ENCODE measurements at regions not wholly inside any gene's neighbourhood (a gene's known extent, or its start where the extent isn't known, plus 50 kb on each side); places are given as distances from the start of the nearest gene placed in this dataset.
"Not testable (repeated sequence)": the region's sequence is repeated elsewhere in the genome, so short reads cannot be mapped to it uniquely, and the experiment has no call there.

DNA sequence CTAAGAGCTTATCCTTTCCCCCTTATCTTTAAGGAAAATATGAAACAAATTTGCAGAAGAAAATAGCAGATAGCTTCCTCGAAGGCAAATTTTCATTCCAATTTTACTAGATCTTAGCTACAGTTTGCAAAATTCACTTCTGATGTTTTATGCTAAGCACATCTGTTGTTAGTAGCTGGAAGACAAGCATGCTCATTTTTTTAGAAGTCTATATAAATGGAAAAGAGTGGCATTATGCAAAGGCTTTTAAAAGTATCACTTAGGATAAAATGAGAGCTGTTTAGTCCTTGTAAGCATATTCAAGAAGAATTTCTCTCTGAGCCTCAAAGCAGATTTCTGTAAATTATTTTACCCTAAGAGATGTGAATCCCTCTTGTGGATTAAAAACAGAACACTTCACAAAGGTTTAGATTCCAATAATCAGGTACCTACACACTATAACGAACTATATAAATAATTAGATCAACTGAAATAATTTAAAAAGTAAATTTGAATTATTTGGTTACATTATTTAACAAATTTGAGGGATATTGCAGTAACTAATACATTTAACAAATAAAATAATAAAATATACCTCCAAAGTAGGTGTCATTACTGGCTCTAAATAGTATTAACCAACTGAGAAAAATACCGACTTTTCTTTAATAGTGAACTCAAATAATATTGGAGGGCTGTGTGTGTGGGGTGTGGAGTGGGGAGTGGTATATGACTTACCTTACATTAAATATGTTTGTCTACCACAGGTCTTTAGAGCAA lies 307.1 kb downstream of the SEMA3D start:
- no peak for DNase-seq

DNA sequence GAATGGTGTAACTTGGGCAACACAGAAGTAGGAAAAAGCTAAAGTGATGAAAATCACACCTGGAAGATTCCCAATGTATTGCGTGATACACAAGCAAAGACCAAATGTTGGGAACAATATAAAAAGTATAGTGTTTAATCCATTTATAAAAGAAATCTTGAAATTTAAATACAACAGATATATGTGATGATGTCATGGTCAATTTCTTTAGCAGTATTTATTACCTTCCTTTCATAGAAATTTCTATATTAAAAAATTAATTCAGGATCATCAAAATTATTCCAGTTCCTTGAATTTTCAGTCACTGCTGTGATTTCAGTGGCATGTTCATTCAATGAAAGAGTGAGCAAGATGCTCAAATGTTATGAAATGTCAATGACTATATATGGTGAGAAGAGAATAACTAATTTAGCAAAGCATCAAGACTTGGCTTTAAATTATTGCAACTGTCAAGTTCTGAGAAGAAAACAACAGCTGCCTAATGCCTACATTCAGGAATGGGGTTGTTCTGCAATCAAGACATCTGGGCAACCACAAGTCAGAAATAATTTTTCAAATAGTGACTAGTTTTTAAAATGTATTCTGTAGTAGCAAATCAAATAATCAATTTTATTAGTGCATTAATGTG lies 308.8 kb downstream of the SEMA3D start:
- no peak for DNase-seq

GRCh38 chr7:84876061-84876821 lies 310.6 kb downstream of the SEMA3D start:
- no peak for DNase-seq

- DNase-seq, result no peak
Observed at GRCh38 chr7:84865560-84865959, 321.3 kb downstream of the SEMA3D start.

DNA sequence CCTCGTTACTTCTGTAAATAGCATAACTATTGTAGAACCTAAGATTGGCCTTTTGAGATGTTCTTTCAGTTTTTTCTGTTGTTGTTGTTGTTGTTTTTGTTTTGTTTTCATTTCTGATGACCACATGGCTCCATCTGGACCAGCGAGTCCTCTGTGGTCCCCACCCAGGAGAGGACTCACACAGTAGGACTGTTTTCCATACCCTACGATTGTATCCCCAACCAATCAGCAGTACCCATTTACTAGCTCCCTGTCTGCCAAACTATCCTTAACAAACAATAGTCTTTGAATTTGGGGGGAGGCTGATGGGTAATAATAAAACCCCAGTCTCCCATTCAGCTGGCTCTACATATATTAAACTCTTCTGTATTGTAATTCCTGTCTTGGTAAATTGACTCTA lies 329.5 kb downstream of the SEMA3D start:
- DNase-seq, result no peak

DNA sequence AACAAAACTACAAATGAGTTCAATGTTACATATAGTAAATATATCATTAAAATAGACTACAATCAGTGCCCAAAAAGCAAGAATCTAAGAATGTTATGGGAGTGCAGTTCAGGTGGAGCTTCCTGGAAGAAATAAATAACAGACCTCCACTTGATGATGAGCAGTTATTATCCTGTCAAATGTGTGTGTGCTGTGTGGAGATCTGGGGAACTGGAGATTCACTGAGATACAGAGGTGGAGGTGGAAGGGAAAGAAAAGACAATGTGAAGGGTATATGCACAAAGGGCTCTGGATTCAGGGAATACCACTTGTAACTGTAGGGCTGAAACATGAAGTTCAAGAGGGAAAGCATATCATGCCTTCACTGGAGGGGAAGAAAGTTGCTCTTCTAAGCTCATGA lies 331.1 kb downstream of the SEMA3D start:
- DNase-seq, result no peak

DNA sequence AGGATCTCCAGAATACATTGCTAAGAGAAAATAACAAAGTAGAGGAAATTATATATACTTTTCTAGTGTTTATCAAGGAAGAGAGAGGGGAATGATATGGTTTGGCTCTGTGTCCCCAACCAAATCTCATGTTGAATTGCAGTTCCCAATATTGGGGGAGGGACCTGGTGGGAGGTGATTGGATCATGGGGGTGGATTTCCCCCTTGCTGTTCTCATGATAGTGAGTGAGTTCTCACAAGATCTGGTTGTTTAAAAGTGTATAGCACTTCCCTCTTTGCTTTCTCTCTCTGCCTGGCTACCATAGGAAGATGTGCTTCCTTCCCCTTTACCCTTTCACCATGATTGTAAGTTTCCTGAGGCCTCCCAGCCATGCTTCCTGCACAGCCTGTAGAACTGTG lies 337.9 kb downstream of the SEMA3D start:
- DNase-seq, result not testable (repeated sequence)

- DNase-seq, result no peak
Observed at GRCh38 chr7:84848219-84848973, 338.5 kb downstream of the SEMA3D start.

- no peak for DNase-seq
Observed at GRCh38 chr7:84847790-84848189, 339.1 kb downstream of the SEMA3D start.

DNA sequence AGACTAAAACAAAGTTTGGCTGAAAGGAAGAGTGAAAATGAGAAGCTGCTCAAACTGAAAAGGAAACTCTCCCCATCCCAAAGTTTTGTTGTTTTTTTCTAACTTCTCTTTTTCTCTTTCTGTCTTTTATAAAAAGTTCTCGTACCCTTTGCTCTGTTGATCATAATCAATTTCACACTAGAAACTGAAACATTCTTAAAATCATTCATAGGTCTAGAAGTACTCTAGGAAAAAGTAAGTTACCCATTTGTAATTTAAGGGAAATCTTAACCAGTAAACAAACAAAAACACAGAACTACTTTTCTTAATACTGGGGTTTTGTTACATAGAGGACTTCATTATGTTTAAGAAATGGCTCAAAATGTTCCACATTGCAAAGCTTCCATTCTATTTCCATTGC lies 339.8 kb downstream of the SEMA3D start:
- DNase-seq, result no peak

DNA sequence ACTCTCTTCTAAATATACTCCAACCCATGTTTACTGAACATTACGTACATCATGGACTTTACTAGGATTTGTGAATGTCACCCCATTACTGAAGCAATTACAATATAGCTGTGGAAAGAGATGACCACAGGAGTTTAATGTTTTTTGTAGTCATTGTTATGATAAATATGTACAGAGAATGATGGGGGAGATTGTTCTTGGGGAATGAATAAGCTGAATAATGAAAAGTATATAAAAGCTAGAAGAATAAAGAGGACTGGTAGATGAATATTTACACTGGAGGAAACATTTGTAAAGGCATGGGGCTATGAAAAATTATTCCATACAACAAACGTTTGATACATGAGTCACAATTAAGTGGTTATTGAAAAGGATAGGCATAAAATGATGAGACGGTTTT lies 340.9 kb downstream of the SEMA3D start:
- no peak for DNase-seq

DNA sequence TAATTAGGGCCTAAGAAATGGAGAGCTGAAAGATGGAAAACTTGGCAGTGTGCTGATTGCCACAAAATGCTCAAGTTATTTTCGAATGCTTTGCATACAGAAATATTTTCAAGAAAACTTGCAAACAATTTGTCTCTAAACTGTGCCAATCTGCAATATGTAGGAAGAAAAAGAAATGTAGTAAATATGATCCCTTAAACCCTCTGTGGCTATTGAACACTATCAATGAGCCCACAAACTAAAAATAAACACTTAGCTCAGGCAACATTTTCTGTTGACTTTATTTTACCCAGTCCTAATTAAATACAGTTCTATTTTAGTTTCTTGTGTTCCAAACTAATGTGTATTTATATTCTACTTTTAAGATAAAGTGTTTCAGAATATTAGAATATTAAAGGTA lies 342.1 kb downstream of the SEMA3D start:
- DNase-seq, result no peak

GRCh38 chr7:84841809-84842208 lies 345.0 kb downstream of the SEMA3D start:
- DNase-seq, result peak; percentile 55

DNA sequence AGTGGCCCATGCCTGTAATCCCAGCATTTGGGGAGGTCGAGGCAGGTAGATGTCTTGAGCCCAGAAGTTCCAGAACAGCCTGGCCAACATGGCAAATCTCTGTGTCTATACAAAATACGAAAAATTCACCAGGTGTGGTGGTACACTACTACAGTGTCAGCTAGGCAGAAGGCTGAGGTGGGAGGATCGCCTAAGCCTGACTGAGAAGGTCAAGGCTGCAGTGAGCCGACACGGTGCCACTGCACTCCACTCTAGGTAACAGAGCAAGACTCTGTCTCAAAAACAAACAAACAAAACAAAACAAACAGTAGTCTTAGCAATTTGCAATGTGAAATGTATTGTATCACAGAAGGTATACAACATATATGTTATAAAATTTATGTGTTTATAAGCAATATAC lies 348.0 kb downstream of the SEMA3D start:
- DNase-seq, result no peak

DNA sequence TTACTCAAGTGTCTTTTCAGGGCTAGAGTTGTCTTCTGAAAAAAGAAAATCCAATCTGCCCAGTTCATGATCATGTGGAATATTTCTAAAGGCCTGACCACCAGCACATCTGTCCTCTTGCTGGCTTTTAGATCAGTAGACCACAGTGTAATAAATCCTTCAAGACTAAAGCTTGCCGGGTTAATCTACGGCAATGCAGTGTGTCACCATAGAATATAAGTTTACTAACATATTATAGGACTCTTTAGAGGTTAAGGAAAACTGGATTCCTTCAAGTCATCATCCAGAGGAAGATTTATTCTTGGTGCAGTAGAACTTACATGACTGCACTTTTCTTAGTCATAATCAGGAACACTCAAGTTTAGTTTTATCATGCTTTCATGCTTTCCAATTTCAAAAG lies 349.5 kb downstream of the SEMA3D start:
- no peak for DNase-seq

GRCh38 chr7:84829719-84830118 lies 357.1 kb downstream of the SEMA3D start:
- no peak for DNase-seq

DNA sequence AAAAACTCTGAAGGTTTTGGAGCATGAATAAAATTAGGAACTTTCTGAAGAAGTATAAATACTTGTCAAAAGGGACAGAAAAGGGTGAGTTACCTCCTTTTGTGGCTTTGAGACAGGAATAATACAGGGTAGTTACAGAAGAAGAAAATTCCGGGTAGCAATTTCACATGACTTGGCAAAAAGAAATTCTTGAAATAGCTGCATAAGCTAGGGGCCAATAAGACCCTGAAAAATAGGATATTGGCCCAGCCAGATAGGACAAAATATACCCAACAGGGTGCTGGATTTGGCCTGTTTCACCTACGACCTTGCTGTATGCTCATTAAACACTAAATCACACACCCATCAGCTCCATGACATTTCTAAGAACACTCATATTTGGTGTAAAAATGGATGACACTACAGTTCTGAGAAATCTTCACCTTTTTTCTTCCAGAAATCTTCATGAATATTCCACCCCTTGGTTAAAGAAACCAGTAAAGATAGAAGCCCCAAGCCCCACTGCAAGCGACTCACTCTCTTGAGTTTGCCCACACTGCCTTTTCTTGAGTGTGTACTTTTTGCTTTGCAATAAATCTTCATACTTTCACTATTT lies 362.7 kb downstream of the SEMA3D start:
- no peak for DNase-seq

DNA sequence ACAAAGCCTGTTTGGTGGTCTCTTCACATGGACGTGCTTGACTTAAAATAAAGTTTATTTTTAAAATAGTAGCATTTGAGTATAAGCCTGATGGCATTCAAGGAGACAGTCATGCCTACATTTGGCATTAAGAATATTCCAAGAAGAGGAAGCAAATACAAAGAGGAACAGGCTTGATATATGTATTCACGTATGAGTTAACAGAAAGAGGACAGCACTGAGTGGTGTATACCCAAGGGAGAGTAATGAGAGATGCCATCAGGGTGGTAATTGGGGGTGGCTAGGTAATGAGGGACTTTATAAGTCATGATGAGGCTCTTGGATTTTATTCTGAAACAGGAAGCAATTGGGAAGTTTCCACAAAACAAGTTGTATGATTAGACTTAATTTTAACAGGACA lies 363.3 kb downstream of the SEMA3D start:
- no peak for DNase-seq

DNA sequence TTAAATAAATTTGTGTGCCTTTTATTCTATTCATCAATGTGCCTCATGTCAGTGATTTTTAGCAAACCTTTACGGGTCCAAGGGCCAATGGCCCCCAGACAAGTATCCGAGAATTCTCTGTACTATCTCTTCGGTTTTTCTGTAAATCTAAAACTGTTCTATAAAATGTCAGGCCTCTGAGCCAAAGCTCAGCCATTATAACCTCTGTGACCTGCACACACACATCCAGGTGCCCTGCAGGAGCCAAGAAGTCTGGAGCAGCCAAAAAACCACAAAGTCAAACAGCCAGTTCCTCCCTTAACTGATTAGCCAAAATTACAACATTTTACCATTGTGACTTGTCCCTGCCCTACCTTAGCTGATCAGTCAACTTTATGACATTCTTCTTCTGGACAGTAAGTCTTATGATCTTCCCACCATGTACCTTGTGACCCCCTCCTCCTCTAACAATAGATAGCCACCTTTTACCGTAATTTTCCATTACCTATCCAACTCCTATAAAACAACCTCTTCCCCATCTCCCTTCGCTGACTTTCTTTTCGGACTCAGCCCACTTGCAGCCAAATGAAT lies 363.8 kb downstream of the SEMA3D start:
- DNase-seq, result no peak

GRCh38 chr7:84821671-84822534 lies 365.0 kb downstream of the SEMA3D start:
- DNase-seq, result no peak

GRCh38 chr7:84820481-84820880 lies 366.4 kb downstream of the SEMA3D start:
- no peak for DNase-seq

GRCh38 chr7:84817016-84817415 lies 369.8 kb downstream of the SEMA3D start:
- DNase-seq, result no peak
